Effector memory CD4-positive, alpha-beta T cell (primary cell): ENCODE measurements at regions not wholly inside any gene's neighbourhood (a gene's known extent, or its start where the extent isn't known, plus 50 kb on each side); places are given as distances from the start of the nearest gene placed in this dataset.

Source experiments
- DNase-seq, 3 donors: peaks; one replicate each; pipeline ENCODE4 v3.0.0-alpha.2; 2020
- H3K27ac ChIP-seq: 2 replicates; pipeline ENCODE4 v1.7.0; 2013; ENCODE audit warnings: mild to moderate bottlenecking, low read length, moderate library complexity; ENCODE audit not compliant: insufficient read depth, poor library complexity, severe bottlenecking
- H3K27me3 ChIP-seq: replicated peaks from 2 replicates; pipeline ENCODE4 v1.7.0; 2013; ENCODE audit warnings: mild to moderate bottlenecking, low read length; ENCODE audit not compliant: insufficient read depth, control insufficient read depth, poor library complexity, severe bottlenecking
- H3K36me3 ChIP-seq: 2 replicates; pipeline ENCODE4 v1.7.0; 2013; ENCODE audit warnings: mild to moderate bottlenecking, low read length, moderate library complexity; ENCODE audit not compliant: control insufficient read depth, insufficient read depth
- H3K4me1 ChIP-seq: 2 replicates; pipeline ENCODE4 v1.7.0; 2013; ENCODE audit warnings: low read length, mild to moderate bottlenecking; ENCODE audit not compliant: control insufficient read depth, insufficient read depth, poor library complexity, severe bottlenecking
- H3K4me3 ChIP-seq: 2 replicates; pipeline ENCODE4 v1.7.0; 2013; ENCODE audit warnings: low read length, low read depth, mild to moderate bottlenecking; ENCODE audit not compliant: insufficient read depth, poor library complexity, severe bottlenecking
- H3K9me3 ChIP-seq: 2 replicates; pipeline ENCODE4 v1.7.0; 2013; ENCODE audit warnings: mild to moderate bottlenecking, low read length, moderate library complexity; ENCODE audit not compliant: control insufficient read depth

DNA sequence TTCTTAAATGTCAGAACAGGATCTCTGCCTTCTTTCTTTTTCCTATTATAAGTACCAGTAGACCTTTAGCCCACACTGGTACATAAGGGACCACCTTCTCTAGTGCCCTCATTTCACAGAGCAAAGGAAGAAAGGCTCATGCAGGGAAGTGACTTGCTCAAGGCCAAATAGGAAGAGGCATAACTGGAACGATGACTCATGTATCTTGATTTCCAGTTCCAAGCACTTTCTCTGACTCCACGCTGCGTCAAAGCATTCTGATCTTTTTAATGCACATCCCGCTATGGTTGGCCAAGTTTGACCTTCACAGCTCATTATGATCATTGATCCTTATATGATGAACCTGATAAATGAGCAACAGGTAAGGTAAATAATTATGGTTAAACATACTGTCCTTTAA is 542.0 kb downstream of the GBA3 start:
- H3K27ac ChIP-seq, result no peak overlapping the region
- no peaks in the 10 kb centered on the region for H3K9me3 ChIP-seq
- no peak overlapping the region for H3K4me3 ChIP-seq
- no peaks in the 10 kb centered on the region for H3K4me1 ChIP-seq
- H3K36me3 ChIP-seq, result no peaks in the 10 kb centered on the region
- no peak for DNase-seq
- no peaks in the 10 kb centered on the region for H3K27me3 ChIP-seq

DNA sequence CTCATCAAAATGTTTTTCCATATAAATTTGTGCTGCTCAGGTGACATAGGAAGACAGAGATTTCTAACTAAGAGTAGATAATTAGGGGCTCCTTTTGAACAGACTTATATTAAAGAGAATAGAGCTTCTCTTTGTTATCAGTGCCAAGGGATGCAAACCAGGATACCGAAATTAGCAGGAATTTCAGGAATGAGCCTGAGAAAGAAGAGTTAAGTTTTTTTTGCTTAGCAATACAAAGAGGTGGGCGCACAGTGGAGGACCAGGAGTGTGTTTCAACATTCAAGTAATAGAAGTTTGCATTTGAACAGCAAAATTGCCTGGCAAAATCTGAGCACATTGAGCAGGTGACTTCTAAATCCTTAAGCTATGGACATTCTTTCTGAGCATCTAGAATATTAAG is 541.3 kb downstream of the GBA3 start:
- H3K27ac ChIP-seq, result no peak overlapping the region
- no peak for DNase-seq
- H3K4me3 ChIP-seq, result no peak overlapping the region
- H3K36me3 ChIP-seq, result no peaks in the 10 kb centered on the region
- no peaks in the 10 kb centered on the region for H3K27me3 ChIP-seq
- H3K9me3 ChIP-seq, result no peaks in the 10 kb centered on the region
- H3K4me1 ChIP-seq, result no peaks in the 10 kb centered on the region

DNA sequence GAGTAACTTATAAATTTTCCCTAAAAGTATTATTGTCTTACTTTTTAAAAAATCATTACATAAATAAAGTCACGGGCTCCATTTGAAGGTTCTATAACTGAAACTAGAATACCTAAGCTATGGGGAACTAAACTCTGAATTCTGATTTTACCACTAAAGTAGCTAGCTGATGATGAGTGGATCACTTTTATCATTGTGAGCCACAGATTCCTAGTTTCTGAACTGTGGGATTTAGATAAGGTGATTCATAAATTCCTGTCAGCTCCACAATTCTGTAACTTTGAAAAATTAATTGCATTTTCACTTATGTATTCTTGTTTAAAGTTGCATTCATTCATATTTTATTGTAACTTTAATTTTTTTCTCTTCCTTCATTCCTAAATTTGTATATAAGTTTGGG is 540.9 kb downstream of the GBA3 start:
- Histone ChIP-seq H3K36me3 (no peaks in the 10 kb centered on the region), H3K4me3 (no peak overlapping the region), H3K9me3 (no peaks in the 10 kb centered on the region), H3K4me1 (no peaks in the 10 kb centered on the region), H3K27ac (no peak overlapping the region), H3K27me3 (no peaks in the 10 kb centered on the region)
- no peak for DNase-seq

DNA sequence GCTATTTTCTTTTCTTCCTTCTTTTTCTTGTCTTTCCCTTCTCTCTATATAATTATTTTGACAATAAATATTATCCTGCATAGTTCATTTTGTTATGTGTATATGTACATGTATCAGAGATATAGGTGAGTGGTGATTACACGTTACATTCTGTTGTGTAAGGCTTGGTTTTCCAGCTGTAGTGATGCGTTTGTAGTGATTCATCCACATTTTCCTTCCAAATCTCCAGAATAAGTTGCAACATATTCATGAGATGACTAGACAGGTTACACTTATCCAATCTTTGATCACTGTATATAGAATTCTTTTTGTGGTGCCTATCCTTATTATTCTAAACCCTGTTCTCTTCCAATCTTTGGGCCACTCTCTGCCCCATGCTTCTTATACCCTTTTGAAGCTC is 540.2 kb downstream of the GBA3 start:
- no peak for DNase-seq
- no peak overlapping the region for H3K4me3 ChIP-seq
- no peak overlapping the region for H3K27ac ChIP-seq
- H3K36me3 ChIP-seq, result no peaks in the 10 kb centered on the region
- no peaks in the 10 kb centered on the region for H3K27me3 ChIP-seq
- no peaks in the 10 kb centered on the region for H3K4me1 ChIP-seq
- no peaks in the 10 kb centered on the region for H3K9me3 ChIP-seq

DNA sequence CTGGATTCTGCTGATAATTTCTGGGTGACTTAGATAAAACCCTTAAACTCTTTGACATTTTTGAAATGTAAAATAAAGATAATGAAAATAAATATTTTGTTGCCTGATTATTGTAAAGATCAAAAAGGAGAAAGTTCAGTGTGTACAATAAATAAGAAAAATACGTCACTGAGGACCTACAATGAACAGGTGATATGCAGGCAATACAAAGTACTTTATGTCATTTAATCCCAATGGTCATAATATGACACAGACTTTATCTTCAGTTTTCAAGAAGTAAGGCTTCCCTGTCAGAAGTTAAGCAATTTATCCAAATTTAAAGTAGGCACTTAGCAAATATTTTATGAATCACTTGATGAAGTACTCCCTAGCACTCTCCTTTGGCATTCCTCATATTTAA is 532.8 kb downstream of the GBA3 start:
- Histone ChIP-seq H3K9me3 (no peaks in the 10 kb centered on the region), H3K36me3 (no peaks in the 10 kb centered on the region), H3K4me1 (no peaks in the 10 kb centered on the region), H3K27ac (no peak overlapping the region), H3K27me3 (no peaks in the 10 kb centered on the region), H3K4me3 (no peak overlapping the region)
- DNase-seq, result no peak

DNA sequence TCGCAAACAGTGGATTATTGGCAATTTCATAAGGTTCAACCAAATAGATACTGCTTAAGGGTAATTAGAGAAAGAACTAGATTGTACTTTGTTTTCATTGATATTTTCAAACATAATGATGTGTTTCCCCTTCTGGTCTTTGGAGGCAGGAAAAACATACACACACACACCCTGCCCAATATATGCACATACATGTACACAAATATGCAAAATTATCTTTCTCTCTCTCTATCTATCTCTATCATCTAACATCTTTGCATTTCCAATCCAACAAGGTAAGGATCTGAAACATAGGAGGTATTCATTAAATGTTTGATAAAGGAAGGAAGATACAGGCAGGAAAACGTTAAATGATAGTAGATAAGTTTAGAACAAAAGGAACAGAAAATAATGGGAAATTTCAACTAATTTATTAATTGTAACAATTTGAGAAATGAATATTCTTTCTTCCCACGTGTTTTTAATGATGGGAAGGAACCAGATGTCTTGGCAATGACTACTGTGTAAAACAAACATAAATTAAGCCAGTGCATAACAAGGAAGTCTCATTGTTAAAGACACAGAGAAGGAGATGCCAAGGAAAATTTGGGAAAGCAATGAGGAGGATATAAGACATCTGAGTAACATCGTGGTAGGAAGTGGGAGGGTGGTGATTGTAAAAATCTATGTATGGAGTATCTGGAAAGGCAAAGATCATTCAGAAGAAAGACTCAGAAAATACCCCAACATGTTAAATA is 532.1 kb downstream of the GBA3 start:
- Histone ChIP-seq H3K4me1 (no peaks in the 10 kb centered on the region), H3K27ac (no peak overlapping the region), H3K36me3 (no peaks in the 10 kb centered on the region), H3K9me3 (no peaks in the 10 kb centered on the region), H3K27me3 (no peaks in the 10 kb centered on the region), H3K4me3 (no peak overlapping the region)
- no peak for DNase-seq

DNA sequence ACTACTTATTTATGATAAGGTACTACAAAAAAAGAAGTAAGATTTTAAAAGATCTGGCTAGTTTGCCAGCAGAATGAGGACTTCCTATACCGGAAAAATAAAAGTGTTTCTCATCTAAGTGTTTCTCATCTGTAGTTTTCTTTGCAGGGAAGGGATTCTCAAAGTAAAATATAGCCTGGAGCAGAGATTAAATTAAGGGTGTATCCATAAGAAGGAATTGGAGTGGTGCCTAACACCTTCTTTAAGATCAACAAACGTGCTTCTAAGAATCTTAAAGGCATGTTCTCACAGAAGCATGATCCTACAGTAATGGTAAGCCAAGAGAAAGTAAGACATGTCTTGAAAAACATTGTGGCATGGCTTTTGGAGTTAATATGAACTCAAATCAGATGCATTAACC is 528.2 kb downstream of the GBA3 start:
- Histone ChIP-seq H3K36me3 (no peaks in the 10 kb centered on the region), H3K4me1 (no peaks in the 10 kb centered on the region), H3K27me3 (no peaks in the 10 kb centered on the region), H3K27ac (no peak overlapping the region), H3K4me3 (no peak overlapping the region), H3K9me3 (no peaks in the 10 kb centered on the region)
- DNase-seq, result no peak

DNA sequence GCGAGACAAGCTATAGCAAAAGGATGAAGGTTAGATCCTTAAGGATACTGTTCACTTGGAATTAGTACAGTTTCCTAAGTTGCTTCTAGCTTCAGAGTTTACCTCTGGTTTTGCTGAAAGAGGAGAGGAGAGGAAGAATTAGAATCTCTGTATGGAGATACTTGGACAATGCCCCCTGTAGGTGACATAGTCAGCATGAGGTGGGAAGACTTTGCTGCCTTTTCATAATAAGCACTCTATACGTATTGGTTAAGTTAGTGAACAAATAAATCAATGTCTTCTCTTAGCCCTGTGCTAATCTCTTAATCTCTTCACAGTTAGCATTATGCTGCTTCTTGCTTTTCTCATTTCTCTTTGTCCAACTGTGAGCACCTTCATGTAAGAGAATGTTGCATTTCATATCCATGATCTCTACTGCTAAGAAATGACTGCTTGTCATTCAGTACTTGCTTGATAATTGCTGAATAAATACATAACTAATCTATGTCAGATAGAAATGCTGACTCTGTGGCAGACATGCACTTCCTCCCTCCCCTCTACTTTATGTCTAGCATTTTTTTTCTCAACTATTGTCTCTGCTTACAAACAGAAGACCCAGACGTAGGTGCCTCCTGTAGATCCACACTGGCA is 527.2 kb downstream of the GBA3 start:
- Histone ChIP-seq H3K4me3 (no peak overlapping the region), H3K9me3 (no peaks in the 10 kb centered on the region), H3K4me1 (no peaks in the 10 kb centered on the region), H3K27ac (no peak overlapping the region), H3K36me3 (no peaks in the 10 kb centered on the region), H3K27me3 (no peaks in the 10 kb centered on the region)
- DNase-seq, result no peak

DNA sequence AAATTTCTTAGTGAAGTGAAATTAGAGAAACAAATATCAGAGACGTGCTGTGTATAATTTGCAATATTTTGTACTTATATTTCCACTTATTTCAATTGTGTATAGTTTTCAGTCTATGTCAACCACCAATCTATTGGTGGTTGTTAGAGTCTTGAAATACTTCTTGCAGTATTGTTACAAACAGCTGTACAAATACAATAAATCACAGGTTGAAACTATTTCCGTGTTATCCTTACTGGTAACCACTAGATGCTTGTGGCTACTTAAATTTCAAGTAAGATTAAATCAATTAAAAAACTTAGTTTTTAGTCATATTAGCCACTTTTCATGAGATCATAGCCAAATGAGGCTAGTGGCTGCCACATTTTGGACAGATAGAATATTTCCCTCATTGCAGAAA is 520.5 kb downstream of the GBA3 start:
- H3K4me3 ChIP-seq, result no peak overlapping the region
- H3K27me3 ChIP-seq, result no peaks in the 10 kb centered on the region
- H3K9me3 ChIP-seq, result no peaks in the 10 kb centered on the region
- H3K27ac ChIP-seq, result no peak overlapping the region
- H3K4me1 ChIP-seq, result no peaks in the 10 kb centered on the region
- no peaks in the 10 kb centered on the region for H3K36me3 ChIP-seq
- no peak for DNase-seq

DNA sequence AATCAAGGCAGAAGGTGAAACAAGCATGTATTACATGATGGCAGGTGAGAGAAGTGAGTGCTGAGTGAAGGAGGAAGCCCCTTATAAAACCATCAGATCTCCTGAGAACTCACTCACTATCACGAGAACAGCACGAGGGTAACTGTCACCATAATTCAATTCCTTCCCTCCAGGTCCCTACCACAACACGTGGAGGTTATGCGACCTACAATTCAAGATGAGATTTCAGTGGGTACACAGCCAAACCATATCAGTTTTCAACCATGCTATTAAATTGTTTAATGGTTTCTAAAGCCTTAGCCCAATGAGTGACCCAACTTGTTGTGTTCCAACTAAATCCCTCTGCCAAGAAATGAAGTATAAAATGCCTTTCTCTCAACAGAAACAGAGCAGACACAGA is 519.8 kb downstream of the GBA3 start:
- H3K36me3 ChIP-seq, result no peaks in the 10 kb centered on the region
- no peaks in the 10 kb centered on the region for H3K27me3 ChIP-seq
- DNase-seq, result no peak
- H3K9me3 ChIP-seq, result no peaks in the 10 kb centered on the region
- H3K4me3 ChIP-seq, result no peak overlapping the region
- no peaks in the 10 kb centered on the region for H3K4me1 ChIP-seq
- no peak overlapping the region for H3K27ac ChIP-seq
